ENCODE measurements at regions not wholly inside any gene's neighbourhood (a gene's known extent, or its start where the extent isn't known, plus 50 kb on each side); places are given as distances from the start of the nearest gene placed in this dataset.
"Not testable (repeated sequence)": the region's sequence is repeated elsewhere in the genome, so short reads cannot be mapped to it uniquely, and the experiment has no call there.

- Histone ChIP-seq H3F3A (ENCODE audit: control insufficient read depth, insufficient read depth) (no peaks in the 10 kb centered on the region), H3K27ac (ENCODE audit: low read depth, low read length) (no peak overlapping the region), H3K9me2 (replicated peaks; ENCODE audit: control insufficient read depth, low read length) (no peaks in the 10 kb centered on the region), H3K36me3 (ENCODE audit: control insufficient read depth, low read length) (no peaks in the 10 kb centered on the region), H3K27me3 (ENCODE audit: control insufficient read depth, low read length) (0 out of 2 replicates have a peak, but pooled peaks cover 2% of the 10 kb centered on the region), H3K4me3 (ENCODE audit: low read length) (no peak overlapping the region), H3K4me1 (ENCODE audit: control insufficient read depth, low read length) (no peaks in the 10 kb centered on the region), H3K9me3 (ENCODE audit: control insufficient read depth, insufficient read depth, low read length) (no peaks in the 10 kb centered on the region), H4K20me1 (ENCODE audit: control insufficient read depth, insufficient read depth, low read depth, low read length) (no peaks in the 10 kb centered on the region), H3K79me2 (ENCODE audit: control insufficient read depth, low read length) (no peaks in the 10 kb centered on the region), H3K4me2 (ENCODE audit: low read length) (no peak overlapping the region)
- no peak for TF ChIP-seq CTCF (IDR thresholded peaks at IDR 0.05; ENCODE audit: low read depth, low read length, poor library complexity, severe bottlenecking)
- TF ChIP-seq EZH2phosphoT487 (IDR thresholded peaks at IDR 0.05; ENCODE audit: borderline replicate concordance, low read length), result no peak
These were observed 77.0 kb upstream of the MARK1 start for GRCh38 chr1:220450927-220451326.

GRCh38 chr1:220448217-220448616, 79.7 kb upstream of the MARK1 start:
- no peaks in the 10 kb centered on the region for H3K36me3 ChIP-seq (ENCODE audit: control insufficient read depth, low read length)
- no peak for TF ChIP-seq CTCF (IDR thresholded peaks at IDR 0.05; ENCODE audit: low read depth, low read length, poor library complexity, severe bottlenecking)
- TF ChIP-seq EZH2phosphoT487 (IDR thresholded peaks at IDR 0.05; ENCODE audit: borderline replicate concordance, low read length), result no peak
- no peak overlapping the region for H3K4me3 ChIP-seq (ENCODE audit: low read length)
- H3K79me2 ChIP-seq (ENCODE audit: control insufficient read depth, low read length), result no peaks in the 10 kb centered on the region
- 0 out of 2 replicates have a peak, but pooled peaks cover 2% of the 10 kb centered on the region for H3K27me3 ChIP-seq (ENCODE audit: control insufficient read depth, low read length)
- H3K9me3 ChIP-seq (ENCODE audit: control insufficient read depth, insufficient read depth, low read length), result no peaks in the 10 kb centered on the region
- H3K4me1 ChIP-seq (ENCODE audit: control insufficient read depth, low read length), result no peaks in the 10 kb centered on the region
- H3K27ac ChIP-seq (ENCODE audit: low read depth, low read length), result no peak overlapping the region
- H3K4me2 ChIP-seq (ENCODE audit: low read length), result no peak overlapping the region
- no peaks in the 10 kb centered on the region for H3F3A ChIP-seq (ENCODE audit: control insufficient read depth, insufficient read depth)
- H3K9me2 ChIP-seq (replicated peaks; ENCODE audit: control insufficient read depth, low read length), result no peaks in the 10 kb centered on the region
- no peaks in the 10 kb centered on the region for H4K20me1 ChIP-seq (ENCODE audit: control insufficient read depth, insufficient read depth, low read depth, low read length)

- not testable (repeated sequence) for H3K9me3 ChIP-seq (ENCODE audit: control insufficient read depth, insufficient read depth, low read length); H3K4me3 ChIP-seq (ENCODE audit: low read length); H3K27me3 ChIP-seq (ENCODE audit: control insufficient read depth, low read length); H3K79me2 ChIP-seq (ENCODE audit: control insufficient read depth, low read length); H3F3A ChIP-seq (ENCODE audit: control insufficient read depth, insufficient read depth); H3K27ac ChIP-seq (ENCODE audit: low read depth, low read length); H3K9me2 ChIP-seq (replicated peaks; ENCODE audit: control insufficient read depth, low read length); H4K20me1 ChIP-seq (ENCODE audit: control insufficient read depth, insufficient read depth, low read depth, low read length); H3K4me1 ChIP-seq (ENCODE audit: control insufficient read depth, low read length); H3K4me2 ChIP-seq (ENCODE audit: low read length); H3K36me3 ChIP-seq (ENCODE audit: control insufficient read depth, low read length)
These were observed 83.3 kb upstream of the MARK1 start for GRCh38 chr1:220444586-220444985.

- Histone ChIP-seq H3K4me3 (ENCODE audit: low read length) (no peak overlapping the region), H3K27ac (ENCODE audit: low read depth, low read length) (no peak overlapping the region), H4K20me1 (ENCODE audit: control insufficient read depth, insufficient read depth, low read depth, low read length) (no peaks in the 10 kb centered on the region), H3K36me3 (ENCODE audit: control insufficient read depth, low read length) (no peaks in the 10 kb centered on the region), H3K9me2 (replicated peaks; ENCODE audit: control insufficient read depth, low read length) (no peaks in the 10 kb centered on the region), H3K9me3 (ENCODE audit: control insufficient read depth, insufficient read depth, low read length) (no peaks in the 10 kb centered on the region), H3K4me2 (ENCODE audit: low read length) (no peak overlapping the region), H3K79me2 (ENCODE audit: control insufficient read depth, low read length) (no peaks in the 10 kb centered on the region), H3F3A (ENCODE audit: control insufficient read depth, insufficient read depth) (no peaks in the 10 kb centered on the region), H3K27me3 (ENCODE audit: control insufficient read depth, low read length) (no peaks in the 10 kb centered on the region; the same call in 1 of the 2 replicates), H3K4me1 (ENCODE audit: control insufficient read depth, low read length) (no peaks in the 10 kb centered on the region)
- no peak for TF ChIP-seq EZH2phosphoT487 (IDR thresholded peaks at IDR 0.05; ENCODE audit: borderline replicate concordance, low read length)
These were observed 86.7 kb upstream of the MARK1 start for GRCh38 chr1:220441211-220441610.

Measured in DOHH2 (cell line).